ENCODE measurements at regions not wholly inside any gene's neighbourhood (a gene's known extent, or its start where the extent isn't known, plus 50 kb on each side); places are given as distances from the start of the nearest gene placed in this dataset.

- Histone ChIP-seq H3F3A (replicated peaks; ENCODE audit: low read depth) (no peaks in the 10 kb centered on the region), H3K79me2 (replicated peaks; ENCODE audit: insufficient read depth) (no peaks in the 10 kb centered on the region), H2AFZ (no peak overlapping the region), H3K27me3 (ENCODE audit: insufficient read depth) (no peaks in the 10 kb centered on the region), H3K4me1 (ENCODE audit: insufficient read depth) (no peaks in the 10 kb centered on the region), H3K27ac (ENCODE audit: low read depth) (no peak overlapping the region), H3K4me2 (no peak overlapping the region), H4K20me1 (replicated peaks; ENCODE audit: insufficient read depth) (no peaks in the 10 kb centered on the region), H3K9me2 (ENCODE audit: insufficient read depth) (no peaks in the 10 kb centered on the region), H3K36me3 (ENCODE audit: insufficient read depth) (no peaks in the 10 kb centered on the region), H3K4me3 (no peak overlapping the region)
- Mint-ChIP-seq H3K27me3 (ENCODE audit: insufficient read depth, low read depth, poor library complexity) (peaks cover 5% of the 10 kb centered on the region), H3K4me1 (no peaks in the 10 kb centered on the region), H3K36me3 (ENCODE audit: low read depth) (peaks cover 16% of the 10 kb centered on the region), H3K4me3 (no peak overlapping the region), H3K27ac (no peak overlapping the region), H3K9me3 (peaks cover 71% of the 10 kb centered on the region)
- DNase-seq (ENCODE audit: low spot score) (no peak), ATAC-seq (no peak)
- TF ChIP-seq POLR2AphosphoS5 (IDR thresholded peaks at IDR 0.05; ENCODE audit: low read depth), result no peak
- no peak for TF ChIP-seq NANOG (IDR thresholded peaks at IDR 0.05; ENCODE audit: borderline replicate concordance)
- TF ChIP-seq CREB1 (CRISPR knock-in tag; IDR thresholded peaks at IDR 0.05; ENCODE audit: low read depth), result no peak
- TF ChIP-seq JUNB (IDR thresholded peaks at IDR 0.05; ENCODE audit: unreplicated experiment), result no peak
- no peak for TF ChIP-seq STAT1 (IDR thresholded peaks at IDR 0.05; ENCODE audit: unreplicated experiment)
- TF ChIP-seq EZH2 (IDR thresholded peaks at IDR 0.05; ENCODE audit: low read depth, unreplicated experiment), result no peak
These were observed 90.4 kb downstream of the TMEM121 start for GRCh38 chr14:105616802-105617192.

DNA sequence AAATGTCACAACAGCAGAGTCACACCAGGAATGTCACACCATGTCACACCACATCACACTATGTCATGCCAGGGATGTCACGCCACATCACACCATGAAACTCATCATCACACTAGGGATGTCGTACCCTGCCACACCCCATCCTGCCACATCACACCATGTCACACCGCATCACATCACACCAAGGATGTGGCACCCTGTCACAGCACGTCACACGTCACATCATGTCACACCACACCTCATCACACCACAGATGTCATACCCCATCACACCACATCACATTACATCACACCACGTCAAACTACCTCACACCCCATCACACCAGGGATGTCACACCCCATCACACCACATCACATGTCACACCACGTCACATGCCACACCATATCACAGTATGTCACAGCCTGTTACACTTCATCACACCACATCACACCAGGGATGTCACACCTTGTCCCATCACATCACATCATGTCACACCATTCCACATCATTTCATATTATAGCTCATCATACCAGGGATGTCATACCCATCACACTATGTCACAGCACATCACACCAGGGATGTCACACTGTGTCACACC, 90.9 kb downstream of the TMEM121 start:
- peaks cover 5% of the 10 kb centered on the region for H3K27me3 Mint-ChIP-seq (ENCODE audit: insufficient read depth, low read depth, poor library complexity)
- H3K36me3 Mint-ChIP-seq (ENCODE audit: low read depth), result peaks cover 16% of the 10 kb centered on the region
- H3K4me1 Mint-ChIP-seq, result no peaks in the 10 kb centered on the region
- no peak overlapping the region for H2AFZ ChIP-seq
- no peak overlapping the region for H3K4me3 Mint-ChIP-seq
- H3K79me2 ChIP-seq (replicated peaks; ENCODE audit: insufficient read depth), result no peaks in the 10 kb centered on the region
- no peak overlapping the region for H3K4me3 ChIP-seq
- H3K4me2 ChIP-seq, result no peak overlapping the region
- no peaks in the 10 kb centered on the region for H3K9me2 ChIP-seq (ENCODE audit: insufficient read depth)
- no peak for ATAC-seq
- H3K27ac Mint-ChIP-seq, result no peak overlapping the region
- H3K4me1 ChIP-seq (ENCODE audit: insufficient read depth), result no peaks in the 10 kb centered on the region
- no peaks in the 10 kb centered on the region for H3F3A ChIP-seq (replicated peaks; ENCODE audit: low read depth)
- TF ChIP-seq, protein P1, sequence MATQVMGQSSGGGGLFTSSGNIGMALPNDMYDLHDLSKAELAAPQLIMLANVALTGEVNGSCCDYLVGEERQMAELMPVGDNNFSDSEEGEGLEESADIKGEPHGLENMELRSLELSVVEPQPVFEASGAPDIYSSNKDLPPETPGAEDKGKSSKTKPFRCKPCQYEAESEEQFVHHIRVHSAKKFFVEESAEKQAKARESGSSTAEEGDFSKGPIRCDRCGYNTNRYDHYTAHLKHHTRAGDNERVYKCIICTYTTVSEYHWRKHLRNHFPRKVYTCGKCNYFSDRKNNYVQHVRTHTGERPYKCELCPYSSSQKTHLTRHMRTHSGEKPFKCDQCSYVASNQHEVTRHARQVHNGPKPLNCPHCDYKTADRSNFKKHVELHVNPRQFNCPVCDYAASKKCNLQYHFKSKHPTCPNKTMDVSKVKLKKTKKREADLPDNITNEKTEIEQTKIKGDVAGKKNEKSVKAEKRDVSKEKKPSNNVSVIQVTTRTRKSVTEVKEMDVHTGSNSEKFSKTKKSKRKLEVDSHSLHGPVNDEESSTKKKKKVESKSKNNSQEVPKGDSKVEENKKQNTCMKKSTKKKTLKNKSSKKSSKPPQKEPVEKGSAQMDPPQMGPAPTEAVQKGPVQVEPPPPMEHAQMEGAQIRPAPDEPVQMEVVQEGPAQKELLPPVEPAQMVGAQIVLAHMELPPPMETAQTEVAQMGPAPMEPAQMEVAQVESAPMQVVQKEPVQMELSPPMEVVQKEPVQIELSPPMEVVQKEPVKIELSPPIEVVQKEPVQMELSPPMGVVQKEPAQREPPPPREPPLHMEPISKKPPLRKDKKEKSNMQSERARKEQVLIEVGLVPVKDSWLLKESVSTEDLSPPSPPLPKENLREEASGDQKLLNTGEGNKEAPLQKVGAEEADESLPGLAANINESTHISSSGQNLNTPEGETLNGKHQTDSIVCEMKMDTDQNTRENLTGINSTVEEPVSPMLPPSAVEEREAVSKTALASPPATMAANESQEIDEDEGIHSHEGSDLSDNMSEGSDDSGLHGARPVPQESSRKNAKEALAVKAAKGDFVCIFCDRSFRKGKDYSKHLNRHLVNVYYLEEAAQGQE (IDR thresholded peaks at IDR 0.05; ENCODE audit: unreplicated experiment), result no peak
- TF ChIP-seq CTCF (conservative IDR thresholded peaks at IDR 0.05; ENCODE audit: low read depth in 2 of 2) (no peak), NANOG (IDR thresholded peaks at IDR 0.05; ENCODE audit: borderline replicate concordance) (no peak), EZH2 (IDR thresholded peaks at IDR 0.05; ENCODE audit: low read depth, unreplicated experiment) (no peak)
- TF ChIP-seq, protein P2, sequence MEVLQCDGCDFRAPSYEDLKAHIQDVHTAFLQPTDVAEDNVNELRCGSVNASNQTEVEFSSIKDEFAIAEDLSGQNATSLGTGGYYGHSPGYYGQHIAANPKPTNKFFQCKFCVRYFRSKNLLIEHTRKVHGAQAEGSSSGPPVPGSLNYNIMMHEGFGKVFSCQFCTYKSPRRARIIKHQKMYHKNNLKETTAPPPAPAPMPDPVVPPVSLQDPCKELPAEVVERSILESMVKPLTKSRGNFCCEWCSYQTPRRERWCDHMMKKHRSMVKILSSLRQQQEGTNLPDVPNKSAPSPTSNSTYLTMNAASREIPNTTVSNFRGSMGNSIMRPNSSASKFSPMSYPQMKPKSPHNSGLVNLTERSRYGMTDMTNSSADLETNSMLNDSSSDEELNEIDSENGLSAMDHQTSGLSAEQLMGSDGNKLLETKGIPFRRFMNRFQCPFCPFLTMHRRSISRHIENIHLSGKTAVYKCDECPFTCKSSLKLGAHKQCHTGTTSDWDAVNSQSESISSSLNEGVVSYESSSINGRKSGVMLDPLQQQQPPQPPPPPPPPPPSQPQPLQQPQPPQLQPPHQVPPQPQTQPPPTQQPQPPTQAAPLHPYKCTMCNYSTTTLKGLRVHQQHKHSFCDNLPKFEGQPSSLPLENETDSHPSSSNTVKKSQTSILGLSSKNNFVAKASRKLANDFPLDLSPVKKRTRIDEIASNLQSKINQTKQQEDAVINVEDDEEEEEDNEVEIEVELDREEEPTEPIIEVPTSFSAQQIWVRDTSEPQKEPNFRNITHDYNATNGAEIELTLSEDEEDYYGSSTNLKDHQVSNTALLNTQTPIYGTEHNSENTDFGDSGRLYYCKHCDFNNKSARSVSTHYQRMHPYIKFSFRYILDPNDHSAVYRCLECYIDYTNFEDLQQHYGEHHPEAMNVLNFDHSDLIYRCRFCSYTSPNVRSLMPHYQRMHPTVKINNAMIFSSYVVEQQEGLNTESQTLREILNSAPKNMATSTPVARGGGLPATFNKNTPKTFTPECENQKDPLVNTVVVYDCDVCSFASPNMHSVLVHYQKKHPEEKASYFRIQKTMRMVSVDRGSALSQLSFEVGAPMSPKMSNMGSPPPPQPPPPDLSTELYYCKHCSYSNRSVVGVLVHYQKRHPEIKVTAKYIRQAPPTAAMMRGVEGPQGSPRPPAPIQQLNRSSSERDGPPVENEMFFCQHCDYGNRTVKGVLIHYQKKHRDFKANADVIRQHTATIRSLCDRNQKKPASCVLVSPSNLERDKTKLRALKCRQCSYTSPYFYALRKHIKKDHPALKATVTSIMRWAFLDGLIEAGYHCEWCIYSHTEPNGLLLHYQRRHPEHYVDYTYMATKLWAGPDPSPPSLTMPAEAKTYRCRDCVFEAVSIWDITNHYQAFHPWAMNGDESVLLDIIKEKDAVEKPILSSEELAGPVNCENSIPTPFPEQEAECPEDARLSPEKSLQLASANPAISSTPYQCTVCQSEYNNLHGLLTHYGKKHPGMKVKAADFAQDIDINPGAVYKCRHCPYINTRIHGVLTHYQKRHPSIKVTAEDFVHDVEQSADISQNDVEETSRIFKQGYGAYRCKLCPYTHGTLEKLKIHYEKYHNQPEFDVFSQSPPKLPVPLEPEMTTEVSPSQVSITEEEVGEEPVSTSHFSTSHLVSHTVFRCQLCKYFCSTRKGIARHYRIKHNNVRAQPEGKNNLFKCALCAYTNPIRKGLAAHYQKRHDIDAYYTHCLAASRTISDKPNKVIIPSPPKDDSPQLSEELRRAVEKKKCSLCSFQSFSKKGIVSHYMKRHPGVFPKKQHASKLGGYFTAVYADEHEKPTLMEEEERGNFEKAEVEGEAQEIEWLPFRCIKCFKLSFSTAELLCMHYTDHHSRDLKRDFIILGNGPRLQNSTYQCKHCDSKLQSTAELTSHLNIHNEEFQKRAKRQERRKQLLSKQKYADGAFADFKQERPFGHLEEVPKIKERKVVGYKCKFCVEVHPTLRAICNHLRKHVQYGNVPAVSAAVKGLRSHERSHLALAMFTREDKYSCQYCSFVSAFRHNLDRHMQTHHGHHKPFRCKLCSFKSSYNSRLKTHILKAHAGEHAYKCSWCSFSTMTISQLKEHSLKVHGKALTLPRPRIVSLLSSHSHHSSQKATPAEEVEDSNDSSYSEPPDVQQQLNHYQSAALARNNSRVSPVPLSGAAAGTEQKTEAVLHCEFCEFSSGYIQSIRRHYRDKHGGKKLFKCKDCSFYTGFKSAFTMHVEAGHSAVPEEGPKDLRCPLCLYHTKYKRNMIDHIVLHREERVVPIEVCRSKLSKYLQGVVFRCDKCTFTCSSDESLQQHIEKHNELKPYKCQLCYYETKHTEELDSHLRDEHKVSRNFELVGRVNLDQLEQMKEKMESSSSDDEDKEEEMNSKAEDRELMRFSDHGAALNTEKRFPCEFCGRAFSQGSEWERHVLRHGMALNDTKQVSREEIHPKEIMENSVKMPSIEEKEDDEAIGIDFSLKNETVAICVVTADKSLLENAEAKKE (CRISPR knock-in tag; IDR thresholded peaks at IDR 0.05), result no peak
- DNase-seq (ENCODE audit: low spot score), result no peak
- no peaks in the 10 kb centered on the region for H3K27me3 ChIP-seq (ENCODE audit: insufficient read depth)
- no peaks in the 10 kb centered on the region for H3K36me3 ChIP-seq (ENCODE audit: insufficient read depth)
- peaks cover 69% of the 10 kb centered on the region for H3K9me3 Mint-ChIP-seq
- H4K20me1 ChIP-seq (replicated peaks; ENCODE audit: insufficient read depth), result no peaks in the 10 kb centered on the region
- H3K27ac ChIP-seq (ENCODE audit: low read depth), result no peak overlapping the region
